ENCODE measurements at regions not wholly inside any gene's neighbourhood (a gene's known extent, or its start where the extent isn't known, plus 50 kb on each side); places are given as distances from the start of the nearest gene placed in this dataset.
A peak's percentile ranks its signal among the peaks of the same experiment; 100 is the strongest.

- TF ChIP-seq POLR2AphosphoS5 (IDR thresholded peaks at IDR 0.05) = peak in 1 of 2 donors; percentile 34
- TF ChIP-seq POLR2A (IDR thresholded peaks at IDR 0.05) = no peak
- no peak for TF ChIP-seq CTCF (IDR thresholded peaks at IDR 0.05)
- TF ChIP-seq EP300 (IDR thresholded peaks at IDR 0.05) = peak in 1 of 4 donors; percentile 48
Observed at GRCh38 chr12:31906557-31907301, 52.5 kb upstream of the RESF1 start.

Data from upper lobe of left lung (tissue), 4 donors.